ENCODE measurements at regions not wholly inside any gene's neighbourhood (a gene's known extent, or its start where the extent isn't known, plus 50 kb on each side); places are given as distances from the start of the nearest gene placed in this dataset.

- TF ChIP-seq CTCF (optimal IDR thresholded peaks at IDR 0.05 in 1 of 3, IDR thresholded peaks at IDR 0.05 in 1 of 3, conservative IDR thresholded peaks at IDR 0.05 in 1 of 3; ENCODE audit: extremely low read depth in 1 of 3, insufficient read depth in 2 of 3, low read length in 3 of 3) = no peak
- no peak for TF ChIP-seq EZH2 (IDR thresholded peaks at IDR 0.05; ENCODE audit: low read length)
- Histone ChIP-seq H3K9me1 (ENCODE audit: control insufficient read depth, extremely low read depth, insufficient read depth, low read length) (no peaks in the 10 kb centered on the region), H2AFZ (ENCODE audit: control insufficient read depth, low read length) (no peak overlapping the region), H3K27ac (ENCODE audit: control insufficient read depth, insufficient read depth, low read length) (no peak overlapping the region), H3K27me3 (ENCODE audit: control insufficient read depth, extremely low read depth, insufficient read depth, low read length) (no peaks in the 10 kb centered on the region), H4K20me1 (ENCODE audit: control insufficient read depth, extremely low read depth, insufficient read depth, low read length) (no peaks in the 10 kb centered on the region), H3K9me3 (ENCODE audit: control insufficient read depth, low read depth, low read length) (no peaks in the 10 kb centered on the region), H3K4me2 (ENCODE audit: control insufficient read depth, extremely low read depth, insufficient read depth, low read depth, low read length) (no peak overlapping the region), H3K4me1 (ENCODE audit: control insufficient read depth, extremely low read depth, insufficient read depth, low read length) (no peaks in the 10 kb centered on the region), H3K9ac (ENCODE audit: control insufficient read depth, extremely low read depth, insufficient read depth, low read length) (no peak overlapping the region), H3K36me3 (ENCODE audit: control insufficient read depth in 2 of 2, extremely low read depth in 1 of 2, insufficient read depth in 2 of 2, low read length in 2 of 2) (no peaks in the 10 kb centered on the region), H3K4me3 (ENCODE audit: control insufficient read depth in 2 of 3, extremely low read depth in 1 of 3, insufficient read depth in 2 of 3, low read depth in 1 of 3, low read length in 3 of 3) (no peak overlapping the region), H3K79me2 (ENCODE audit: control insufficient read depth, insufficient read depth, low read length) (no peaks in the 10 kb centered on the region)
- dilution Hi-C loops (cut with MboI; ENCODE audit: extremely low pct_ligation_motif_present, low sequenced_read_pairs) = no loop called here
- DNase-seq (ENCODE audit: low read depth, low spot score) (no peak), FAIRE-seq (no peak)
Measured at GRCh38 chr3:82143661-82144412, 382.4 kb upstream of the GBE1 start.

GRCh38 chr3:82141592-82141991, 380.1 kb upstream of the GBE1 start:
- no peak for FAIRE-seq
- TF ChIP-seq EZH2 (IDR thresholded peaks at IDR 0.05; ENCODE audit: low read length) (no peak), CTCF (optimal IDR thresholded peaks at IDR 0.05 in 1 of 3, IDR thresholded peaks at IDR 0.05 in 1 of 3, conservative IDR thresholded peaks at IDR 0.05 in 1 of 3; ENCODE audit: extremely low read depth in 1 of 3, insufficient read depth in 2 of 3, low read length in 3 of 3) (no peak)
- no peak overlapping the region for H3K4me2 ChIP-seq (ENCODE audit: control insufficient read depth, extremely low read depth, insufficient read depth, low read depth, low read length)

More at GRCh38 chr3:82141592-82141991, 380.1 kb upstream of the GBE1 start:
- no peak overlapping the region for H3K27ac ChIP-seq (ENCODE audit: control insufficient read depth, insufficient read depth, low read length)
- H3K9ac ChIP-seq (ENCODE audit: control insufficient read depth, extremely low read depth, insufficient read depth, low read length) = no peak overlapping the region
- H3K36me3 ChIP-seq (ENCODE audit: control insufficient read depth in 2 of 2, extremely low read depth in 1 of 2, insufficient read depth in 2 of 2, low read length in 2 of 2) = no peaks in the 10 kb centered on the region
- H3K9me1 ChIP-seq (ENCODE audit: control insufficient read depth, extremely low read depth, insufficient read depth, low read length) = no peaks in the 10 kb centered on the region
- no peaks in the 10 kb centered on the region for H4K20me1 ChIP-seq (ENCODE audit: control insufficient read depth, extremely low read depth, insufficient read depth, low read length)
- no peaks in the 10 kb centered on the region for H3K9me3 ChIP-seq (ENCODE audit: control insufficient read depth, low read depth, low read length)
- H3K79me2 ChIP-seq (ENCODE audit: control insufficient read depth, insufficient read depth, low read length) = no peaks in the 10 kb centered on the region
- H2AFZ ChIP-seq (ENCODE audit: control insufficient read depth, low read length) = no peak overlapping the region
- no peaks in the 10 kb centered on the region for H3K27me3 ChIP-seq (ENCODE audit: control insufficient read depth, extremely low read depth, insufficient read depth, low read length)
- H3K4me3 ChIP-seq (ENCODE audit: control insufficient read depth in 2 of 3, extremely low read depth in 1 of 3, insufficient read depth in 2 of 3, low read depth in 1 of 3, low read length in 3 of 3) = no peak overlapping the region
- DNase-seq (ENCODE audit: low read depth, low spot score) = no peak
- dilution Hi-C loops (cut with MboI; ENCODE audit: extremely low pct_ligation_motif_present, low sequenced_read_pairs) = no loop called here
- H3K4me1 ChIP-seq (ENCODE audit: control insufficient read depth, extremely low read depth, insufficient read depth, low read length) = no peaks in the 10 kb centered on the region

Data from keratinocyte (primary cell).